GM20000 (cell line): ENCODE measurements at regions not wholly inside any gene's neighbourhood (a gene's known extent, or its start where the extent isn't known, plus 50 kb on each side); places are given as distances from the start of the nearest gene placed in this dataset.

Experiments used
- DNase-seq: peaks from one replicate; pipeline ENCODE4 v3.0.0; 2012; ENCODE audit warnings: low spot score
- CTCF ChIP-seq: IDR thresholded peaks from 2 replicates; pipeline ENCODE4 v1.5.1; 2012; ENCODE audit warnings: mild to moderate bottlenecking, control low read depth; ENCODE audit errors: extremely low read depth, missing control alignments

- DNase-seq: no peak
- no peak for TF ChIP-seq CTCF
Observed at GRCh38 chr9:105854026-105854782, 159.9 kb downstream of the TMEM38B start.

- DNase-seq: no peak
- no peak for TF ChIP-seq CTCF
Observed at GRCh38 chr9:105854783-105855724, 160.7 kb downstream of the TMEM38B start.

- no peak for TF ChIP-seq CTCF
- no peak for DNase-seq
Observed at GRCh38 chr9:105855987-105856386, 161.6 kb downstream of the TMEM38B start.

GRCh38 chr9:105858006-105858690 is 163.8 kb downstream of the TMEM38B start:
- no peak for TF ChIP-seq CTCF
- DNase-seq: no peak

GRCh38 chr9:105858877-105859276 is 164.5 kb downstream of the TMEM38B start:
- TF ChIP-seq CTCF: no peak
- DNase-seq: no peak

GRCh38 chr9:105859428-105860091 is 165.2 kb downstream of the TMEM38B start:
- no peak for DNase-seq
- no peak for TF ChIP-seq CTCF
